NCI-H128 (cell line): ENCODE measurements at regions not wholly inside any gene's neighbourhood (a gene's known extent, or its start where the extent isn't known, plus 50 kb on each side); places are given as distances from the start of the nearest gene placed in this dataset.

ENCODE experiments used
- DNase-seq: peaks from one replicate; lab custom pipeline; 2025; ENCODE audit not compliant: unreplicated experiment; lab: John Stamatoyannopoulos, UW

DNA sequence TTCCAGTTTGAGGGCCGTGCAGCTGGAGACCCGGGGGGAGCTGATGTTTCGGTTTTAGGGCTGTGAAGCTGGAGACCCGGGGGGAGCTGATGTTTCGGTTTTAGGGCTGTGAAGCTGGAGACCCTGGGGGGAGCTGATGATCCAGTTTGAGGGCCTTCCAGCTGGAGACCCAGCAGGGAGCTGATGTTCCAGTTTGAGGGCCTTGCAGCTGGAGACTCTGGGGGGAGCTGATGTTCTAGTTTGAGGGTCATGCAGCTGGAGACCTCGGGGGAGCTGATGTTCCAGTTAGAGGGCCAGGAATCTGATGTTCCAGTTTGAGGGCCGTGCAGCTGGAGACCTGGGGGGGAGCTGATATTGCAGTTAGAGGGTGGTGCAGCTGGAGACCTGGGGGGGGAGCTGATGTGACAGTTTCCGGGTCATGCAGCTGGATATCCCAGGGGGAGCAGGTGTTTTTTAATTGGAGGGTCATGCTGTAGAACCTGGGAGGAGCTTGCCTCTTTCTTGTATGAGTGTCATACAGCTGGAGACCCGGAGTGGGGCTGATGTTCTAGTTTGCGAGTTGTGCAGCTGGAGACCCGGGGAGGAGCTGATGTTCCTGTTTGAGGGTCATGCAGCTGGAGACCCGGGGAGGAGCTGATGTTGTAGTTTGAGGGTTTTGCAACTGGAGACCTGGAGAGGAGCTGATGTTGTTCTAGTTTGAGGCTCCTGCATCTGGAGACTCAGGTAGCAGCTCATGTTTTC is 153.2 kb downstream of the RTP5 start:
- DNase-seq, result no peak

DNA sequence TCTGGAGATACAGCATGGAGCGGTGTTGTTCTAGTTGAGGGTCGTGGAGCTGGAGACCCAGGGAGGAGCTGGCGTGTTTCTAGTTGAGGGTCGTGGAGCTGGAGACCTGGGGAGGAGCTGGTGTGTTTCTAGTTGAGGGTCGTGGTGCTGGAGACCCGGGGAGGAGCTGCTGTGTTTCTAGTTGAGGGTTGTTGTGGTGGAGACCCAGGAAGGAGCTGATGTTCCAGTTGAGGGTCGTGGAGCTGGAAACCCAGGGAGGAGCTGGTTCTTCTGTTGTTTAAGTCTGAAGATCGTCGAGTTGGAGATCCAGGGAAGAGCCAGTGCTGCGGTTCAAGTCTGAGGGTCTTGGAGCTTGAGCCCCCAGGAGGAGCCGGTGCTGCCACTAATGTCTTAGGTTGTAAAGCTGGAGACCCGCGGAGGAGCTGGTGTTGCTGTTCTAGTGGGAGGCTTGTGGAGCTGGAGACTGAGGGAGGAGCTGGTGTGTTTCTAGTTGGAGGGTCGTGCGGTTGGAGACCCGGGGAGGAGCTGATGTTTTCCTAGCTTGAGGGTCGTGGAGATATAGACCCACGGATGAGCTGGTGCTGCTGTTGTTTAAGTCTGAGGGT is 155.3 kb downstream of the RTP5 start:
- no peak for DNase-seq

DNA sequence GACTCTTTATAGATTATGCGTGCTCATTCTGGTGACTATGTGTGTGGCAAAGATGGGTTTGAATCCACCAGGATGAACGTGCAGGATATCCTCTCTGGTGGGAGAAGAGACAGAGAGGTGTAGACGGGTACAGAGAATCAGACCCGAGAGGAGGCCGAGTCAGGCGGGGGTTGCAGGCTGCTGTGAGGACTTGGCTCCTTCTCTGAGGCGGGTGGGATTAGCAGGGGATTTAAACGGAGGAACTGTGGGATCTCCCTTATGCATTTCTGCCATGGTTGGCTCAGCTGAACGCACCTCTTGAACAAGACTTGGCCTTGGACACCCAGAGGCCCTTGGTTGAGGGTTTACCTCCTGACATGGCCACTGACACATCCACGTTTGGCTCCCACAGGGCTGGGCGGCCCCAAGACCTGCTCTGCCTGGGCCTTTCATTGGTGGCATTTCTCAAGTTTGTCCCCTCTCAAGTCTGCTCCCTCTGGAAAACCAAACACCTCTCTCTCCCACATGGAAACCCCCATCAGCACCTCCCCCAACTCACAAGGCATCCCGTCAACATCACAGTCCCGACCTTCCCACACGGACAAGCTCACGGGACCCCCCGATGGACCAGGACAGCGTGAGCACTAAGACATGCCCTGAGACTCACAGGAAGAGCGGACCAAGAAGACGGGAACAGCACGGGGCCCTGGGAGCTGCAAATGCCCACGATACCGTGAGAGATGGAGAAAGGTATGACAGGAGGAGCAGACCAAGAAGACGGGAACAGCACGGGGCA is 158.3 kb downstream of the RTP5 start:
- no peak for DNase-seq

- DNase-seq, result no peak
These were observed 160.1 kb downstream of the RTP5 start for GRCh38 chr2:242029422-242030225.

GRCh38 chr2:242030226-242030575 is 160.7 kb downstream of the RTP5 start:
- no peak for DNase-seq

GRCh38 chr2:242030858-242031257 is 161.3 kb downstream of the RTP5 start:
- DNase-seq, result no peak

DNA sequence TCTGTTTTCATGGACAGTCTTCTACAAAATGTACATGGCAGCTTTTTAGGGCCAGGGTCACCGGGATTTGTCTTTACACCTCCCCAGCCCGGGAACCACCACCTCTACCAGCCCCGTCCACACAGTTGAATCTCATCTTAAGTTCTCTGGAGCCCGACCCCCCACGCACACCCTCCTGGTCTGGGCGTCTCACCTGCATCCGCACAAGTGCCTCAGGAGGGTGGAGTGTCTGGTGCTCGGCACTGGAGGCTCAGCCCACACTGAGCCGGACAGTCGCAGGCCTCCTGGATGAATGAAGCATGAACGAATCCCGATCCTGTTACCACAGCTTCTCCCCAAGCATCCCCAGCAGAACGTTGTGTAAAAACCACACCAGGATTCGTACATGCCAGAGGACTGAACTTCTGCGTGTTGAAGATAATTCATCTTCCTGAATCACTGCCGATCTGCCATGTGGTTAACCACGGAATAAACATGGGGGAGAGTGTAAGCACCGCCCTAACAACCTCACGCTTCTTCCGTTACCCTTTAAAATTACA is 162.0 kb downstream of the RTP5 start:
- no peak for DNase-seq

DNA sequence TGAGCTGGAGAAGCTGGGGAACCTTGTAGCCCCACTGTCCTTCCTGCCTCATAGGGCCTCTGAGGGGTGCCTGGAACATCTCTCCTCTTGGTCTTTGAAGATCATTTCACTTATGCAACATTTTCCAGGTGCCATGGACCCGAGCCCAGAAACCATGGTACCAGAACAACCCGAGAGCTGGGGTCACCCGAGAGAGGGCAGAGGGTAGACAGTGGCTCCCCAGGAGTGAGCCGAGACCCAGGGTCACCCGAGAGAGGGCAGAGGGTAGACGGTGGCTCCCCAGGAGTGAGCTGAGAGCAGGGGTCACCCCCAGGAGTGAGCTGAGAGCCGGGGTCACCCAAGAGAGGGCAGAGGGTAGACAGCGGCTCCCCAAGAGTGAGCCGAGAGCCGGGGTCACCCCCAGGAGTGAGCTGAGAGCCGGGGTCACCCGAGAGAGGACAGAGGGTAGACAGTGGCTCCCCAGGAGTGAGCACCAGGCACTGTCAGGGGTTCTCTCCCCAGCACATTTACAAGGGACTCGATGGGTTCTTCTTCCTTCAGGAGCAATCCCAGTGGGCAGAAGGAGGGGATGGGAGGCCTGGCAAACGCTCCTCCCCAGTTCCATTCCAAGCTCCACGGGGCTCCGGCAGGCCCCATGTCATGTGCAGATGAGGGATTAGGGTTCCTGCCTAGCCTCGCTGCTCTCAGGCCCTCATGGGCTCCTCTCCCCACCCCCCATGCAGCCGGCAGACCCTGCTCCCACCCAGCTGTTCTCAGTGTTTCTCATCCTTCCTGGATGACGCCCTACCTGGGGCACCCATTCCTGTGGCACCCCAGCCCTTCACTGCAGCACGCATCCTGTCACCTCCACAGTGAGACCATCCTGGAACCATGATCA is 163.5 kb downstream of the RTP5 start:
- no peak for DNase-seq

GRCh38 chr2:242034138-242034537 is 164.6 kb downstream of the RTP5 start:
- no peak for DNase-seq

- DNase-seq, result no peak
These were observed 165.7 kb downstream of the RTP5 start for GRCh38 chr2:242034996-242035814.

DNA sequence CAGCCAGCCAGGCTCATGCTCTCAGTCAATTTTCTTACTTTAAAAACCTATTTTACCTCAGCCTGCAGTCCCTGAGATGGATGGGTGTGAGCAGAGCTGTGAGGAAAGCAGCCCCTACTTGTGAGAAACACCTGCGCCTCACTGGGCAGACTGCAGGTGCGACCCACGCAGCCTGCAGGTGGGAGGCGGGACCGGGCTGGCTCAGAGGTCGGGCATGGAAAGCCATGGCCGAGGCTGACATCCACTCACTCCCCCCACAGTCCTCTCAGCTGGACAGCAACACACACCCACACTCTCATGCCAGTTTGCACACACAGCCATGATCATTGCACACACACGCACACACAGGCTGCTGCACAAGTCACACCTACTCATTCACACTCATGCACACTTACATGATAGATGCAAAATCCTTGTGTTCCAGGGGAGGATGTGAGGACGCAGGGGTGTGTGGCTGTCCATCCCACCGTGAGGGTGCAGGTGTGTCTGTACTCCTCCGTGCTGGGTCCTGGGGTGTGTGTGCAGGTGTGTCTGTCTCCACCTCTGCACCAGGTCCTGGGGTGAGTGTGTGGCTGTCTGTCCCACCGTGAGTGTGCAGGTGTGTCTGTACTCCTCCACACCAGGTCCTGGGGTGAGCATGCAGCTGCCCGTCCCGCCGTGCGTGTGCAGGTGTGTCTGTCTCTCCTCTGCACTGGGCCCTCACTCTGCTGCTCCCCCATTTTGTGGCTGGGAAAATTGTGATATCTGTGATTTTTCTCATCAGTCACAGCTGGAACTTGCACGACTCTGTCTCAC is 166.5 kb downstream of the RTP5 start:
- no peak for DNase-seq

- DNase-seq, result no peak
These were observed 167.1 kb downstream of the RTP5 start for GRCh38 chr2:242036653-242036950.

DNA sequence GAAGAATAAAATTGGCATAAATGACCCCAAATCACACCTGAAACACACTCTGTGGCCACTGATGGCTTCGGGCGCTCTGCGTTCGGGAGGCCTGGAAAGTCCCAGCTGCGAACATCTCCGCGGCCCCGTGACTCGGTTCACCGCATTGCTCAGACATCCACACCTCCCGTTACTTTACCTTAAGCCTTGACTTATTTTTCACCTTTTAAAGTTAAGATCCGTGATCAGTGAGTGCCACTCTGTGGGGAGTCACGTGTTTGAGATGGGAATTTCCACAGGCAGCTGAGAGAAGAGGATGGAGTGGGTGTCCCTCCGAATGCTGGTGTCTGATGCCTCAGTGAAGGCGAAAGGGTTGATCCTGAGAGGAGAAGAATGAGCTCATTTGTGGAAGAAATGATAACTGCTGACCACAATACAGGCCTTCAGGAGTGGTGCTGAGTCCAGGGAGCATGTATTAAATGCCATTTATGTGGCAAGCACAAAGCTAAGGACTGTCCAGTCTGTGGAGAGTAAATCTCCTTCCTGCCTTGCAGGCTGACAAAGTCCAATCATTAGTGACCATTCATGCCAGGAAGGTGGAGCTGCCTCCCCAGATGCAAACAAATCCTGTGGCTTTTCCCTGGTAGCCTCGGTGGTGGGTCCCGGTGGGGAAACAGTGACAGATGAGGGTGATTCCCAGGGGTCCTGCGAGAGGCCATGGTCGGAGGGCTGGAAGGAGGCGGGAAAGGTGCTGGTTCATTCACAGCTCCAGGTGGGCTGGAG is 168.8 kb downstream of the RTP5 start:
- no peak for DNase-seq

DNA sequence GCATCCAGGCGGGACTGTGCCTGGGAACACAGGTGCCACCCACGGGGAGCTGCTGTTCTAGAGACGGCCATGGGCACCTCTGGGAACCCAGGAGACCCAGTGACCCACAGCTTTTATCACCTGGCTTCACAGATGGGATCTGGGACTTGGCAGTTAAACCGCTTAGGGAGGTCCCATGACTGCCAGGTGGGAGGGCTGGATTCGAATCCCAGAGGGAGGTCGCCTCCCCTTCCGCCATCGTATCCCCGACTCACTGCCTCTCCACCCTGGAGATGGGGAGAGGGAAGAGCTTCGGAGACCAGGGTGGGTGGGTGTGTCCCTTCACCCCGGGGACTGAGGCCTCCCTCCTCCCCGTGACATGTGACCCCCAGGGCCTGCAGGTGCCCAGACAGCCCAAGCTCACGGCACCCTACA is 169.4 kb downstream of the RTP5 start:
- no peak for DNase-seq

DNA sequence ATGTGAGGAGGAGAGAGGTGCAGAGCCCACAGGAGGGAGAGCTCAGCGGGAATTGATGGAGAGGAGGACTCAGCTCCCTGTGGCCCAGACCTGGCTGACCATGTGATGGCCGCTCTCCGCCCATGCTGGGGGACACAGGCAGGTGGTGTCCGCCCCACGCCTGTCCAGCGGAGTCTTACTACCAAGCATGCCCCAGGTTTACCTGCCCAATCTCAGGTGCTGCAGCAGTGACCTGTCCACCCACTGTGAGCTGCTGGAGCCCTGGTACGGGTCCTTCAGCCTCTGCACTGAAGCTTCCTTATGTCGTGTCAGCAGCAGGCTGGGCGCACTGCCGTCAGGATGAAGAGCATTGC is 170.8 kb downstream of the RTP5 start:
- no peak for DNase-seq

DNA sequence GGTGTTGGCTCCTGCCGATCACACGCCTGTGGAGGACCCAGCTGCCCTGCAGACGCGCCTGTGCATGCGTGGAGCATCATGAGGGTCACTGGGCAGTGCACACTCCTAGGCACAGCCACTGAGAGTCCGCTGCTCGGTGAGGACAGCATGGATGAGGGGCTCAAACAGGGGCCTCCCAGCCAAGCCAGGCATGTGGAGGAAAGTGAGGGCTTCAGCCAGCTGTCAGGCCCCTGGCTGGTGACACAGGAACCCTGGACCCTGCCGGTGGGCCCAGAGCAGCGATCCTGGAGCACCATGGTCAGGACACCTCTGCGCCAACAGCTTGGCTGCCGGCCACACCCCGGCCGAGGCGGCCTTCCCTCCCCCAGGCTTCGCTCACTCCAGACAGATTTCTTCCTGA is 171.2 kb downstream of the RTP5 start:
- DNase-seq, result no peak

DNA sequence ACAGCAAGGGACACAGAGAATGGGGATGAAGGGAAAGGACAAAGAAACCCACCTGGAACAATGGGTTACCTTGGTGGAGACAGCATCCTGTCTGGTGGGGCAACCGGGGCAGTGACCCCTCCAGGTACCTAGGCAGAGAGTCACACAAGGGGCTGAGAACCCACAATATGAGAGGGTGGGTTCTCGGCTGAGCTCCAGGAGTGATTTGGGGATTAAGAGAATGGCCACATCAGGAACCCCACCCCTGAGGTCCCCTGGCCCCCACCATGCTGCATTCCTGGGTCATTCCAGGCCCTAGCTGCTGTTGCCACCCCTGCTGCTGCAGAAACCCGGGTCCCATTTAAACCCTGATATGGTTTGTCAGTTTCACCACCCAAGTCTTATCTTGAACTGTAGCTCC is 172.3 kb downstream of the RTP5 start:
- no peak for DNase-seq
